ENCODE measurements at regions not wholly inside any gene's neighbourhood (a gene's known extent, or its start where the extent isn't known, plus 50 kb on each side); places are given as distances from the start of the nearest gene placed in this dataset.

DNA sequence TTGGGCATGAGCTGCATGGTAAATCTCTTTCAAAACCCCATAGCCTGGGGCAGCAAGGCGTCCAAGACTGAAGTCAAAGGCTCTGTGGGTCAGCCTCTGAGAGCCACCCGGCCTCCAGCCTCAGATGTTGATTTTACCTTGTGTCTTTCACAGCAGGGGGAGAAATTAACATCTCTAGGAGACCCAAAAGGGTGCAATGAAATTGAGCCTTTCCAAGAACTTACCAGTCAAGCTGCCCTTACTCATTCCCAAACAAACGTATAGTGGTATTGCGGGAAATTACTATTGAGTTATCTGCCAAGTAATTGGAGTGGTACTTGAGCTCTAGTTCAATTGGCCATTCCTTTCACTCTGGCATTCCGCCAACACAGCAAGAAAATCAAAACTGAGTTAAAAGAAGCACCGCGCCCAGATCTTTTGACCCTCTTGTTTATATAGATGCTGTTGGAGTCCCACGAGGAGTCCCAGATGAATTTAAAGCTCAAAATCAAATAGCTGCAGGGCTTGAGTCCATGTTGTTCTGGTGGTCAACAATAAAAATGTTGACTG lies 380.7 kb upstream of the SYT1 start:
- no peaks in the 10 kb centered on the region for H3K4me1 ChIP-seq
- no peaks in the 10 kb centered on the region for H3K9me3 ChIP-seq
- 83 to 87% methylated on average over 7 to 8 of the region's 8 CpGs for WGBS, 2 donors
- no peak overlapping the region for H3K4me3 ChIP-seq
- no peaks in the 10 kb centered on the region for H3K36me3 ChIP-seq (ENCODE audit: low read depth, missing control alignments)
- TF ChIP-seq POLR2A (IDR thresholded peaks at IDR 0.05), result no peak
- TF ChIP-seq, protein P1, sequence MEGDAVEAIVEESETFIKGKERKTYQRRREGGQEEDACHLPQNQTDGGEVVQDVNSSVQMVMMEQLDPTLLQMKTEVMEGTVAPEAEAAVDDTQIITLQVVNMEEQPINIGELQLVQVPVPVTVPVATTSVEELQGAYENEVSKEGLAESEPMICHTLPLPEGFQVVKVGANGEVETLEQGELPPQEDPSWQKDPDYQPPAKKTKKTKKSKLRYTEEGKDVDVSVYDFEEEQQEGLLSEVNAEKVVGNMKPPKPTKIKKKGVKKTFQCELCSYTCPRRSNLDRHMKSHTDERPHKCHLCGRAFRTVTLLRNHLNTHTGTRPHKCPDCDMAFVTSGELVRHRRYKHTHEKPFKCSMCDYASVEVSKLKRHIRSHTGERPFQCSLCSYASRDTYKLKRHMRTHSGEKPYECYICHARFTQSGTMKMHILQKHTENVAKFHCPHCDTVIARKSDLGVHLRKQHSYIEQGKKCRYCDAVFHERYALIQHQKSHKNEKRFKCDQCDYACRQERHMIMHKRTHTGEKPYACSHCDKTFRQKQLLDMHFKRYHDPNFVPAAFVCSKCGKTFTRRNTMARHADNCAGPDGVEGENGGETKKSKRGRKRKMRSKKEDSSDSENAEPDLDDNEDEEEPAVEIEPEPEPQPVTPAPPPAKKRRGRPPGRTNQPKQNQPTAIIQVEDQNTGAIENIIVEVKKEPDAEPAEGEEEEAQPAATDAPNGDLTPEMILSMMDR (IDR thresholded peaks at IDR 0.05), result no peak
- H3K27me3 ChIP-seq, result no peaks in the 10 kb centered on the region
- intact Hi-C loops (cut with DNase I; ENCODE audit: low total_unique reads), result no loop called here
- no peak for DNase-seq
- no peak overlapping the region for H3K27ac ChIP-seq

DNA sequence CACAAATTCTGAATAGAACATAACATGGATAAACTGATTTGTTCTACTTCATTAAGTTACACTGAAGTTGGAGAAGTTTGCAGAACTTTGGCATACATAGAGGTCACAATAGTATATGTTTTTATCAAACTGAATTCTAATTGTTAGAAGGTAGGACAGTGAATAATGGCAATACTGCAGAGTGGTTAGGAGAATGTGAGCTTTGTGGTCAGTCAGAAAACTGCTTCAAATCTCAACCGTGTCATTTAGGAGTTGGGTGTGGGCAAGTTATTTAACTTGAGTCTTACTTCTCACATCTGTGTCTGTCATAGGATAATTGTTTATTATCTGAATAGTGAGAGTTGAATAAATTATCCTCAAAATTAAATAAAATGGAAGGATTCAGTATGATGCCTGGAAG lies 374.6 kb upstream of the SYT1 start:
- peaks cover 2% of the 10 kb centered on the region for H3K4me1 ChIP-seq
- no peak overlapping the region for H3K4me3 ChIP-seq
- no peaks in the 10 kb centered on the region for H3K9me3 ChIP-seq
- H3K27me3 ChIP-seq, result no peaks in the 10 kb centered on the region
- TF ChIP-seq, protein P1 (IDR thresholded peaks at IDR 0.05), result no peak
- no peak for TF ChIP-seq POLR2A (IDR thresholded peaks at IDR 0.05)
- no peak for DNase-seq
- H3K36me3 ChIP-seq (ENCODE audit: low read depth, missing control alignments), result no peaks in the 10 kb centered on the region
- WGBS, 2 donors, result 89 to 91% methylated on average over 1 of the region's 1 CpG
- intact Hi-C loops (cut with DNase I; ENCODE audit: low total_unique reads), result no loop called here
- no peak overlapping the region for H3K27ac ChIP-seq

DNA sequence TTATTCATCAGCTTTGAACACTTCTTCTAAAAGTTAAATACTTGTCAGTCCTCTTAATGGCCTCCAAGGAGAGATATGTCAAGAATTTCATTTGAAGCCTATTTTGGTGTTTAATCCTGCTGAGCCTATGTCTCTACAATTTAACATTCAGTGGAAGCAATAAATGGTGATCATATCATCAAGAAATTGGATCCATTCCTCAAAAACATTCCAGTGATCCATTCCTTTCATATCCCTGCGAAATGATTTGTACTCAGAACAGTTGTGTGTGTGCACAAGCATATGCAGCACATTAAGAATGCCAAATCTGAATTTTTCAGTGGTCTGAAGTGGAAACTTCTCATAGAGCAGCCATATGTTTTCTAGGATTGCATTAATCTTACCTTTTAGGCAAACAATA lies 373.7 kb upstream of the SYT1 start:
- no peak for TF ChIP-seq POLR2A (IDR thresholded peaks at IDR 0.05)
- TF ChIP-seq, protein P1 (IDR thresholded peaks at IDR 0.05), result no peak
- Histone ChIP-seq H3K4me1 (peaks cover 6% of the 10 kb centered on the region), H3K4me3 (no peak overlapping the region), H3K36me3 (ENCODE audit: low read depth, missing control alignments) (no peaks in the 10 kb centered on the region), H3K27me3 (no peaks in the 10 kb centered on the region), H3K9me3 (no peaks in the 10 kb centered on the region), H3K27ac (no peak overlapping the region)
- DNase-seq, result no peak
- 33 to 47% methylated on average over 1 of the region's 1 CpG for WGBS, 2 donors
- intact Hi-C loops (cut with DNase I; ENCODE audit: low total_unique reads), result no loop called here

DNA sequence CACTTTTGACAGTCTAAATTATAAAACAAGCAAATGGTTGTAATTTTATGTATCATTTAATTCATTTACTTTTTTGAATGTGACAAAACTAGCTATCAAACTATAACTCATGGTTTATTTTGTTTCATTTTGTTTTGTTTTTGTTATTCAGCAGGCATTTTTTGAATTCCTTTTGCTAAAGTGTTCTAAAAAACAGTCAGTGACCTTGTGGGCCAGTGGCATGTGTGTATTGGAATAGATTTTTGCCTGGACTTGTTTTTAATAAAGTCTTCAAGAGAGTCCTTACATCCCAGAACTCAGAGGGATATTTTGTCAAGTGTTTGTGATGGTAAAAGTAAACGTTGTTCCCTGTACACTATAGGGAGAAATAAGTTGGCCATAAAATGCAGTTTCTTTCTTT lies 369.7 kb upstream of the SYT1 start:
- WGBS, 2 donors, result 18 to 19% methylated on average over 1 of the region's 1 CpG
- peaks cover 6% of the 10 kb centered on the region for H3K4me1 ChIP-seq
- H3K36me3 ChIP-seq (ENCODE audit: low read depth, missing control alignments), result no peaks in the 10 kb centered on the region
- no peak overlapping the region for H3K4me3 ChIP-seq
- TF ChIP-seq, protein P1 (IDR thresholded peaks at IDR 0.05), result no peak
- TF ChIP-seq POLR2A (IDR thresholded peaks at IDR 0.05), result no peak
- no peaks in the 10 kb centered on the region for H3K27me3 ChIP-seq
- H3K27ac ChIP-seq, result no peak overlapping the region
- intact Hi-C loops (cut with DNase I; ENCODE audit: low total_unique reads), result no loop called here
- no peak for DNase-seq
- H3K9me3 ChIP-seq, result no peaks in the 10 kb centered on the region

DNA sequence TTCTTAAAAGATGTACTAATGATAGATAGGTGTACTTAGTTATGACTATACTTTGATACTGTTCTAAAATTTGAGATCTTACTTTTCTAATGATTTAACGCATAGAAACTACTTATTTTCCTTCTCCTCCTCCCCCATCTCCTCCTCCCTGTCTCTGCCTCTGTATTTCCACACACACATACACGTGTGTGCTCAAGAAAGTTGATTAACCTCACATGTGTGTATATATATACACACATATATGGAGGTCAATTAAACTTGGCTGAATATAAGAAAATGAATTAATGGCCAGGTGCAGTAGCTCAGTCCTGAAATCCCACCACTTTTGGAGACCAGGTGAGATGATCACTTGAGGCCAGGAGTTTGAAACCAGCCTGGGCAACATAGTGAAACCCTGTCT lies 362.7 kb upstream of the SYT1 start:
- Histone ChIP-seq H3K27ac (no peak overlapping the region), H3K36me3 (ENCODE audit: low read depth, missing control alignments) (no peaks in the 10 kb centered on the region), H3K9me3 (no peaks in the 10 kb centered on the region), H3K4me1 (no peaks in the 10 kb centered on the region), H3K4me3 (no peak overlapping the region), H3K27me3 (no peaks in the 10 kb centered on the region)
- intact Hi-C loops (cut with DNase I; ENCODE audit: low total_unique reads), result no loop called here
- DNase-seq, result no peak
- 93% methylated on average over 2 of the region's 2 CpGs for WGBS, 2 donors
- no peak for TF ChIP-seq POLR2A (IDR thresholded peaks at IDR 0.05)
- TF ChIP-seq, protein P1 (IDR thresholded peaks at IDR 0.05), result no peak
